ENCODE measurements at regions not wholly inside any gene's neighbourhood (a gene's known extent, or its start where the extent isn't known, plus 50 kb on each side); places are given as distances from the start of the nearest gene placed in this dataset.

DNA sequence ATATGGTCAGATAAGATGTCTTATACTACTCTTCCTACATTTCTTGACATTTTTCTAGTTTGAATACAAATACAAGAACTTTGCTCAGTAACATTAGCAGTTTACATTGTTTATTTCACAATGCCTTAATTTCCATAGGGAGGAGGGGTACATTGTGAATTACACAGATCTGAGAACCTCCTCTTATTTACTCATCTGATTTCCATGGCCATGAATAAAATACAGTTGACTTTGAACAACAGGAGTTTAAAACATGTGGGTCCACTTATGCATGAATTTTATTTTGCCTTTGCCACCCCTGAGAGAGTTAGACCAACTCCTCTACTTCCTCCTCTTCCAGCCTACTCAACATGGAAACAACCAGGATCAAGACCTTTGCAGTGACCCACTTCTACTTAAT lies 67.7 kb downstream of the MGST1 start:
- H3K9me3 ChIP-seq (ENCODE audit: severe bottlenecking) = no peaks in the 10 kb centered on the region
- TF ChIP-seq, protein P1, sequence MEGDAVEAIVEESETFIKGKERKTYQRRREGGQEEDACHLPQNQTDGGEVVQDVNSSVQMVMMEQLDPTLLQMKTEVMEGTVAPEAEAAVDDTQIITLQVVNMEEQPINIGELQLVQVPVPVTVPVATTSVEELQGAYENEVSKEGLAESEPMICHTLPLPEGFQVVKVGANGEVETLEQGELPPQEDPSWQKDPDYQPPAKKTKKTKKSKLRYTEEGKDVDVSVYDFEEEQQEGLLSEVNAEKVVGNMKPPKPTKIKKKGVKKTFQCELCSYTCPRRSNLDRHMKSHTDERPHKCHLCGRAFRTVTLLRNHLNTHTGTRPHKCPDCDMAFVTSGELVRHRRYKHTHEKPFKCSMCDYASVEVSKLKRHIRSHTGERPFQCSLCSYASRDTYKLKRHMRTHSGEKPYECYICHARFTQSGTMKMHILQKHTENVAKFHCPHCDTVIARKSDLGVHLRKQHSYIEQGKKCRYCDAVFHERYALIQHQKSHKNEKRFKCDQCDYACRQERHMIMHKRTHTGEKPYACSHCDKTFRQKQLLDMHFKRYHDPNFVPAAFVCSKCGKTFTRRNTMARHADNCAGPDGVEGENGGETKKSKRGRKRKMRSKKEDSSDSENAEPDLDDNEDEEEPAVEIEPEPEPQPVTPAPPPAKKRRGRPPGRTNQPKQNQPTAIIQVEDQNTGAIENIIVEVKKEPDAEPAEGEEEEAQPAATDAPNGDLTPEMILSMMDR (IDR thresholded peaks at IDR 0.05; ENCODE audit: low read depth, low read length) = no peak
- no peaks in the 10 kb centered on the region for H3K36me3 ChIP-seq
- H3K27me3 ChIP-seq (ENCODE audit: insufficient read depth, low read depth, severe bottlenecking) = no peaks in the 10 kb centered on the region
- DNase-seq = no peak
- no peak overlapping the region for H3K4me3 ChIP-seq (ENCODE audit: low read depth, low read length)
- H3K27ac ChIP-seq = no peak overlapping the region

DNA sequence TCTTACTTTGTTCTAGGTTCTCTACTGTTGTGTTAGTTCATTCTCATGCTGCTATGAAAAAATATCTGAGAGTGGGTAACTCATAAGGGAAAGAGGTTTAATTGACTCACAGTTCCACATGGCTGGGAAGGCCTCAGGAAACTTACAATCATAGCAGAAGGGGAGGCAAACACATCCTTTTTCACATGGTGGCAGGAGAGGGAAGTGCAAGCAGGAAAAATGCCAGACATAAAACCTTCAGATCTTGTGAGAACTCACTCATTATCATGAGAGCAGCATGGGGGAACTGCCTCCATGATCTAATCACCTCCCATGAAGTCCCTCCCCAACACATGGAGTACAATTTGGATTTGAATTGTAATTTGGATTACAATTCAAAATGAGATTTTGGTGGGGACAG lies 69.6 kb downstream of the MGST1 start:
- no peaks in the 10 kb centered on the region for H3K9me3 ChIP-seq (ENCODE audit: severe bottlenecking)
- H3K4me3 ChIP-seq (ENCODE audit: low read depth, low read length) = no peak overlapping the region
- H3K27me3 ChIP-seq (ENCODE audit: insufficient read depth, low read depth, severe bottlenecking) = no peaks in the 10 kb centered on the region
- H3K36me3 ChIP-seq = no peaks in the 10 kb centered on the region
- no peak for DNase-seq
- TF ChIP-seq, protein P1 (IDR thresholded peaks at IDR 0.05; ENCODE audit: low read depth, low read length) = no peak
- H3K27ac ChIP-seq = no peak overlapping the region

DNA sequence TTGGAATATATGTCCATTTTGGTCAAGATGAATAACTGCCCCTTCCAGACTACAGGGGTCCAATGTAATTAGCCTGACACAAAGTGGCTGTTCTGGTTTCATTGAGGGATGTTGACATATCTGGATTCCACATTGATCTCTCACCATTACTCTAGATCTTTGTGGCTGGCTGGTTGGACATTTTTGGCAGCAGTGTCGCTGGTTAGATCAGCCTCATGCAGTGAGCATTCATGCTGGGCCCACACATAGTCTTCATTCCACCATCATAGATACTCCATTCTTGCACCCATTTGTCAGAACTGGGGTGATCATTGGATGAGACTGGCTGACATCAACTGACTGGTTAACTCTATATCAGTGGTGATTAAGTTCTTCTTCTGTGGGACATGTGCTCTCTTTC lies 74.4 kb downstream of the MGST1 start:
- TF ChIP-seq, protein P1 (IDR thresholded peaks at IDR 0.05; ENCODE audit: low read depth, low read length) = no peak
- Histone ChIP-seq H3K36me3 (no peaks in the 10 kb centered on the region), H3K4me3 (ENCODE audit: low read depth, low read length) (no peak overlapping the region), H3K9me3 (ENCODE audit: severe bottlenecking) (no peaks in the 10 kb centered on the region), H3K27ac (no peak overlapping the region), H3K27me3 (ENCODE audit: insufficient read depth, low read depth, severe bottlenecking) (no peaks in the 10 kb centered on the region)
- DNase-seq = no peak

DNA sequence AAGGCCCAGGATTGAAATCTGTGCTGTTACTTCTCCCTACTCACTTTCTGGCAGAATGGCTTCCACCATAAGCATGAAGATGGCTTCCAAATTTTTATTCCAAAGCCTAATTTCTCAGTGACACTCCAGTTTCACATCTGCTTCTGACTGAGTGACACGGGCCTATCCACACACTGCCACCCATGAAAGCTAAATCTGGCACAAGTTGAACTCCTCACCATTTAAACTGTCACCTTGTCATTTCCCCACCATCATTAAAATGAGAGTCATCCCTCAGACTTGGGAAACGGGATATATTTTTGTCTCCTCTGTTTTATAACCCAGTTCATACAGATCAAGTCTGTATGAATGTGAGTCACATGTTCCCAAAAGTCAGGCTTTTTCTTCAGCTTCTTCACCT lies 77.1 kb downstream of the MGST1 start:
- TF ChIP-seq, protein P1 (IDR thresholded peaks at IDR 0.05; ENCODE audit: low read depth, low read length) = no peak
- H3K36me3 ChIP-seq = no peaks in the 10 kb centered on the region
- DNase-seq = no peak

DNA sequence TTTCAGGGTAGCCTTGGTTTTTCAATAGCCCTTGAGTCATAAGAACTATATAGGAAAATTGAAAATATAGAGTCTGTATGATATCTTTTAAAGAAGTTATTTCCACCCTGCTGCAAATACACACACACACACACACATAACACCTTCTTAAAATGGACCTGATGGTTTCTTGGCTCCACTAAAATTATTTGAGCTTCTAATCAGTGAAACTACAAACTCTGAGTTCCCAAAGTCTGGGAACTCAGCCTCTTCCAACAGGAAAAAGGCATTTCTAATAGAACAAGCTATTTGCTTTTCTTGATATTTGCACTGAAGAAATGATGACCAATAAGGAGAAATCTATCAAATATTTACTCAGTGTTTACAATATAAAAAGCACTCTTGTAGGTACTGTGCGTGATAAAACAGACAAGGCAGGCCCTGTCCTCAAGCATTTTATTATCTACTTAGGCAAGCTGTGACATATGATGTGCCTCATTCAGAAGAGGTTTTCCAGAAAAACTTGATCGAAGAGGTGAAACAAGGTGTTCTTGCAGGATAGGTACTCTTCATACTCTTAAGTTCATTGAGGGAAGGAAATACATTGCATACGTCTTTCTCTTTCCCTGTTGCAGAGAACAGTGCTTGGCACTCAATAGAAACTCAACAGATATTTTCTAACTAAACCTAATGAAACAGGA lies 88.6 kb downstream of the MGST1 start:
- H3K36me3 ChIP-seq = no peaks in the 10 kb centered on the region
- no peak overlapping the region for H3K27ac ChIP-seq
- no peaks in the 10 kb centered on the region for H3K9me3 ChIP-seq (ENCODE audit: severe bottlenecking)
- no peak overlapping the region for H3K4me3 ChIP-seq (ENCODE audit: low read depth, low read length)
- TF ChIP-seq, protein P1 (IDR thresholded peaks at IDR 0.05; ENCODE audit: low read depth, low read length) = no peak
- no peaks in the 10 kb centered on the region for H3K27me3 ChIP-seq (ENCODE audit: insufficient read depth, low read depth, severe bottlenecking)
- DNase-seq = no peak

More for the DNA sequence above, 77.1 kb downstream of the MGST1 start:
- Histone ChIP-seq H3K4me3 (ENCODE audit: low read depth, low read length) (no peak overlapping the region), H3K27ac (no peak overlapping the region), H3K9me3 (ENCODE audit: severe bottlenecking) (no peaks in the 10 kb centered on the region), H3K27me3 (ENCODE audit: insufficient read depth, low read depth, severe bottlenecking) (no peaks in the 10 kb centered on the region)

DNA sequence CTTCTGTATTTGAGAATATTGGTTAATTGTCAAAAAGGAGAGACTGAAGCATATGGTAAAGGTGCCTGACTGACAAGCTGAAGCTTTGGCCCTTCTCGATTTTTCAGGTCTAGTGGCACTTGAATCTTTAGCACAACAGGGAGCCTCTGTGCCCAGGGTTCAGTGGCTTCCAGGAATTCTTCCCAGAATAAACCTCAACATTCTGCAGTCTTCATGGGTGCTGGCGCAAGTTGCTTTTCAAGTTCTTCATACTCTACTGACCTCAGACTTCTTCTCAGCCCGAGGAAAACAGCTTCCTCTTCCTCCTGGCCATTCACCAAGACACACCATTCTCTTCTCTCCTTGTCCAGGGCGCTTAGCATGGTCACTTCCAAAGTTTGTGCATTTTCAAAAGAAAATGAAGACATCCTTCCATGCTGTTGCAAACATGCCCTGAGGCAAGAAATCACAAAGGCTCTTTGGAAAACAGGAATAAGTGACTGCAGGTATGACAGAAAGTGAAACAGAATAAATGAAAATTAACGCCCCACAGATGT lies 89.9 kb downstream of the MGST1 start:
- H3K4me3 ChIP-seq (ENCODE audit: low read depth, low read length) = no peak overlapping the region
- no peak for DNase-seq
- TF ChIP-seq, protein P1 (IDR thresholded peaks at IDR 0.05; ENCODE audit: low read depth, low read length) = no peak

More for the DNA sequence above, 89.9 kb downstream of the MGST1 start:
- H3K27me3 ChIP-seq (ENCODE audit: insufficient read depth, low read depth, severe bottlenecking) = no peaks in the 10 kb centered on the region
- H3K36me3 ChIP-seq = no peaks in the 10 kb centered on the region
- H3K27ac ChIP-seq = no peak overlapping the region
- H3K9me3 ChIP-seq (ENCODE audit: severe bottlenecking) = no peaks in the 10 kb centered on the region

All from WERI-Rb-1 (cell line).